Umbilical cord (tissue), 1 donor: ENCODE measurements at regions not wholly inside any gene's neighbourhood (a gene's known extent, or its start where the extent isn't known, plus 50 kb on each side); places are given as distances from the start of the nearest gene placed in this dataset.
A peak's percentile ranks its signal among the peaks of the same experiment; 100 is the strongest.
"Not testable (repeated sequence)": the region's sequence is repeated elsewhere in the genome, so short reads cannot be mapped to it uniquely, and the experiment has no call there.

Experiments
- DNase-seq: peaks from one replicate; pipeline ENCODE4 v3.0.0-alpha.2; 2015; ENCODE audit warnings: low spot score

DNA sequence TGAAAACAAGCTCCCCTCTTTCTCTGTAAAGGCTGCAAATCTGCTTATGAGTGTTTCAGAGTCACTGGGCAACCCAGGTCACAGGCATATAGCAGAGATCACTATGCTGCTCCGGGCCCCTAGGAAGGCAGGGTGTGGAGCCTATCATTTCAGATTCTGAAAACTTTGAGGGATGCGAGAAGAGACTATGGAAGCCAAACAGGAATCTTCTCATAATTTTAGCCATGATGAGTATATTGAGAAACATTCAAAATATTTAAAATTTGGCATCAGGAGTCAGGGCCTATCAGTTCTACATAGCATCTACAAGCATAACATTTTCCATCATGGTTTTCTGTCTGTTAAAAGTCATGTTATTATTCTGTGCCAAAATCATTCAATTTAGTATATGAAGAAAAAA lies 61.7 kb upstream of the ATXN3L start:
- DNase-seq: no peak

GRCh38 chrX:13380211-13380610 lies 60.4 kb upstream of the ATXN3L start:
- no peak for DNase-seq

DNA sequence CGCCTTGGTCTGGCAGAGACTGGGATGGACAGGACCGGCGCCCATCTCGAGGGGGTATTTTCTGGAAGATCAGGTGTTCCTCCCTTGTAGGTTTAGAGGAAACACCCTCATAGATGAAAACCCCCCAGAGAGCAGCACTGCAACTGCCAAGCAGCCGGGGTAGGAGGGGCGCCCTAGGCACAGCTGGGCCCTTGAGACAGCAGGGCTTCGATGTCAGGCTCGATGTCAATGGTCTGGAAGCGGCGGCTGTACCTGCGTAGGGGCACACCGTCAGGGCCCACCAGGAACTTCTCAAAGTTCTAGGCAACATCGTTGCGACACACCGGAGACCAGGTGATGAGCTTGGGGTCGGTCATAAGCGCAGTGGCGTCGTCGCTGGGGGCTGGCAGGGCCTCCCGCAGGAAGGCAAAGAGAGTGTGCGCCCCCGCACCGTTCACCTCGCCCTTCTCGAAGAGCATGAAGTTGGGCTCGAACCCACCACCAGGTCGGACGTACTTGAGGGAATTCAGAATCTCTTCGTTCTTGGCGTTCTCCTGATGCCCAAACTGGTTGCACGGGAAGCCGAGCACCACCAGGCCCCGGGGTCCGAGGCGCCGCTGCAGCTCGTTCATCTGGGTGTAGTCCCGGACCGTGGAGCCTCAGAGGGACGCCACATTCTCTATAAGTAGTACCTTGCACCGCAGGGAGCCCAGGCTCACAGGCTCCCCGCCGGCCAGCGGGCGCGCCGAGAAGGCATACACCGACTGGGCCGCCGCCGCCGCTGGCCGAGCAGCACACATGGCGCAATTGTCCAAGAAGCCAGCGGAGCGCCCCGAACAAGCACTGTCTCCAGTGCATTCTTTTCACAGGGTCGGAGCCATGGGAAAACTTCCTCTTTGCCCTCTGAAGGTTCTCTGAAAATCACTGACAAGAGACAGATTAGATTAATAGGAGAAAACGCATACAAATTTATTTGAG lies 59.0 kb upstream of the ATXN3L start:
- not testable (repeated sequence) for DNase-seq

DNA sequence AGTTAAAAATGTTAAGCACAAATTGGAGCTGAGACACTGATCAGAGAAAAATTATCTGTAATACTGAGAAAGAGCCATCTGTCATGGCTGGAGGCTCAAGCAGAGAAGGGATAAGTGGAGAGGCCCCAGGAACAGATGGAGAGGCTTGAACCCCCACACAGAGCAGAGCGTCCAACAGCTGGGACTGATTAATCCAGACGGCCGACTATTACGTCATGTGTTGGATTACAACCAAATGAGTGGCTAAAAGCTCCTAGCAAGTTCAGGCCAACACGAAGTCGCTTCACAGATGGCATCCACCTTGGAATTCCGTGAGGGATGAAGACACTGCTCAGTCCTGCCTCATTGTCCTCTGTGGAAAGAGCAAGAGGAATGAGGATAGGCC lies 57.7 kb upstream of the ATXN3L start:
- peak; percentile 51 for DNase-seq

- DNase-seq: peak; percentile 86
Measured at GRCh38 chrX:13376857-13377549, 57.1 kb upstream of the ATXN3L start.

DNA sequence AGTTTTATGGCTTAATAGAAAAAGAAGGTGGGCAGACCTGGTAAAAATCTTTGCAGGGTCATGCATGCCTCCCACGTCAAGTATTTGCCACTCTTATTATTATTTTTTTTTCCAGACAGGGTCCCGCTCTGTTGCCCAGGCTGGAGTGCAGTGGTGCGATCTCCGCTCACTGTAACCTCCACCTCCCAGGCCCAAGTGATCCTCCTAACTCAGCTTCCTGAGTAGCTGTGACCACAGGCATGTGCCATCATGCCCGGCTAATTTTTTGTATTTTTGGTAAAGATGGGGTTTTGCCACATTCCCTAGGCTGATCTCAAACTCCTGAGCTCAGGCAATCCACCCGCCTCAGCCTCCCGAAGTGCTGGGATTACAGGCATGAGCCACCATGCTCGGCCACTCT lies 55.7 kb upstream of the ATXN3L start:
- not testable (repeated sequence) for DNase-seq

GRCh38 chrX:13374364-13374763 lies 54.5 kb upstream of the ATXN3L start:
- DNase-seq: no peak

DNA sequence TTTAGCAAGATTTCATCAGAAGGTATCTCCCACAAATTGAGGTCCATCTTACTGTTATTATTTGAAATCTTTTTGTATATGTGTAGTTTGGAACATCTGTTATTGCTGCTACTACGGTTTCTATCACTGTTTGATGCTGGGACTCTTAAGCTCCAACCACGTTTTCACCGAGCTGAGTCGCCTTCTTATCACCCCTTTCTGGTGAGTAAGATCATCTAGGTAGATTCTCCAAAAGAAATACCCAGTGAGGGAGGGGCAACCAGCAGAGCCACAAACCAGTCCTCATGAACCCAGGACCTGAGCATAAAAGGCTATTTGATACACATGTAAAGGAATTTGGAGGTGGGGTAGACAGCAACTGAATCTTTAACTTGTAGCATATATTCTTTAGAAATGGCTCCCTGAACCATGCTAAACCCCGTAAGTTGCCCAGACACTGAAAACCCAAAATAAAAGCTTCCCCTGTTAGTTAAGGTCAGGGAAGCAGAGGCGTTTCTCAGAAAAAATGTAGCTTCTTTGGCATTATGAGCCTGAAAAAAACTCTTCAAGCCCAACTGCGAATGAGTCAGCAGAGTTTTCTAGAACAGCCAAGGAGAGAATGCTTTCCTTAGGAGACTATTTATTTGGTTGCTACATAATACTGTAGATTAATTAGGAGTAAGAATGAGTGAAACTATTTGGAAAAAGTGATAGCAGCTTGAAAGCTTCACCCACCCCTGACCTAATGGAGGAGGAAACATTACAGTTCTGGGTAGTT lies 53.8 kb upstream of the ATXN3L start:
- peak; percentile 73 for DNase-seq

DNA sequence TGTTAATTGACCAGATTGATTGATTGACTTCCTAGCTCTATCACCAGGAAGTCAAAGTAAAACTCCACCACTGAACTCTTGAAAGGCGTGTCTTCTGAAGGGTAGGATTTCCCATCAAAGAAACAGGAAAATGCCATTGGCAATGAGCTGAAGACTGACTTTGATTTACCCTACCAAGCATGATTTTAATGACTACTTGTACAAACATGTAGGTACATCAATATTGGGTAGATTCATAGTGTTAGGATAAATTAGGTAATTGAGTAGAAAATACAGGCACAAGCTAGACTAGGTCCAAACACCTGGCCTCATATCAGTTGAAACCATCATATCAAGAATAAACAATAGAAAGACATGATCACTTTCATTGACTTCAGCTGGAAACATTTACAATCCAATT lies 53.2 kb upstream of the ATXN3L start:
- DNase-seq: no peak

DNA sequence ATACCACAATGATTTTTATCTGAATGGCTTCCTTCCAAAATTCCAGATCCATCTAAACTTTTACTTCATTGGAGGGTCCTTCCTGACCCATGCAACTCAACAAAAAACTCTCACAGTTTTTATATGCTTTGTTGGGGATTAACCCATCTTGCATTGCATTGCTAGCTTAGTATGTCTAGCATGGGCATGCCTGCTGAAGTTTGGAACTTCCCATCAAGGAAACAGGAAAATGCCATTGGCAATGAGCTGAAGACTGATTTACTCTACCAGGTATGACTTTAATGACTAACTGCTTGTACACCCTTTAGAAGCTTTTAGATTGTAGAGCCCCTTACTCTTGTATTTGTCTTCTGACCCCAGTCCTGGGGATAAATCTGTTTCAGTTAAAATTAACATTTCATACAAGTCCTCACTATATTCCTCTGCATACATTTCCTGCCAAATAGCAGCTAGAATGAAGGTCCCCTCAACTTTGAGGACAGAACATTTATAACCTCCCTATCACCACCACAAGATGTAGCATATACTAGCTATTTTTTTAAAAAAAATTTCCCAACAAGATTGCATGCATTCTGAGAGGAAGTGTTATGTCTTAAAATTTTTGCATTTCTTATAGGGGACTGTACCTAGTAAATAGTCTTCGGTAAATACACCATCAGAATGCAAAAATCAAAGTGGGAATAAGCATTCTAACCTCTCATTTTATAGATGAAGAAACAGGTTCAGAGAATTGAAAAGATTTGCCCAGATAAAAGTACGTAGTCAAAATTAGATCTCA lies 52.5 kb upstream of the ATXN3L start:
- no peak for DNase-seq

DNA sequence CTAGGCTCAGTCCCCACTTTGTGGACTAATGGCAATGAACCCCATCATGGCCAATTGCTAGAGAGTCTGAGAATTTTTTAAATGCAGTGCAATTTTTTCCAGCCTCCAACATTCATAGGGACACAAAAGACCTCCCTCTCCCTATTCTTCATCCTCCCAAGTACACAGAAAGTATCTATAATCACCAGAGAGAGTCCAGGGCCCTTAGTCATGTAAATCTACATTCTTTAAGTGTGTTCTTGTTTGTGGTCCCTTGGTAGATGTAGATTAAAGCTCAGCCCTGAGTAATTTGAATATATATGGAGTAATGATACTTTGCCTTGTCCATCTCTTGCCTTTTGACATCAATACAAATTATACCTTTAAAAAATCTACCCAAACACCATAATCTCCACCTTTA lies 51.3 kb upstream of the ATXN3L start:
- DNase-seq: no peak

DNA sequence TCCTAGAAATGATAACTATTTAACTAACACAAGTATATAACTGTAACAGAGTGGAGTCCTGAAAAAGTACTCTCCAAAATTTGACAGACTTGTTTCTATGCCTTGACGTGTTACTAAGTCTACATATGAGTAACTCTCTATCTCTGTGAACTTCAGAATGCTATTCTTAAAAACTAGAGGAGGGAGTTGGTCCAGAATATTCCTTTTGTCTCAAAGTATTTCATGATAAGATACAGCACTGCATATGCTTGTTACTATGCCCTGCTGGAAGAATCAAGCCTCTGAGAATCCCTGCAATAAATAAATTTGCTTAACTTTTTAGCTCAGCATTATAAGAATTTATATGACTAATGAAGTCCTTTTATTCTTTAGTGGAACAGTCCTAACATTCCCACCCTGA lies 50.9 kb upstream of the ATXN3L start:
- peak; percentile 71 for DNase-seq
